H1 (cell line): ENCODE measurements at regions not wholly inside any gene's neighbourhood (a gene's known extent, or its start where the extent isn't known, plus 50 kb on each side); places are given as distances from the start of the nearest gene placed in this dataset.
A peak's percentile ranks its signal among the peaks of the same experiment; 100 is the strongest.

Experiments used
- CTCF ChIA-PET: fragments of 300-600 bp; sonication (Branson Sonifier 250); formaldehyde crosslinking; loops from one replicate; lab custom pipeline; 2021; ENCODE audit not compliant: partially characterized antibody; lab: Charles Lee
- POLR2A ChIA-PET: fragments of 300-600 bp; sonication (Branson Sonifier 250); formaldehyde crosslinking; loops from one replicate; lab custom pipeline; 2021; ENCODE audit warnings: inconsistent platforms; ENCODE audit not compliant: partially characterized antibody; lab: Charles Lee
- DNase-seq, 2 experiments: peaks; one replicate each; pipeline versions ENCODE4 v3.0.0 to v3.0.0-alpha.2; 2010 to 2022; ENCODE audit warnings: low spot score in 2 of 2, low read depth in 1 of 2, mixed read lengths in 1 of 2
- FAIRE-seq: peaks from 2 replicates; lab custom pipeline; 2011; peaks lifted over from hg19 to GRCh38; lab: Jason Lieb, UNC
- H2AFZ ChIP-seq: 2 replicates; pipeline ENCODE4 v1.8.1; 2012; ENCODE audit warnings: low read length, inconsistent platforms
- H2AK5ac ChIP-seq: 2 replicates; pipeline ENCODE4 v1.6.1; 2013; ENCODE audit warnings: low read depth, low read length
- H2BK120ac ChIP-seq: replicated peaks from 2 replicates; pipeline ENCODE3; 2013; ENCODE audit warnings: low read depth, low read length, inconsistent platforms
- H2BK12ac ChIP-seq: 2 replicates; pipeline ENCODE4 v1.6.1; 2013; ENCODE audit warnings: low read depth, low read length
- H2BK15ac ChIP-seq: 2 replicates; pipeline ENCODE4 v1.6.1; 2013; ENCODE audit warnings: low read length
- H2BK20ac ChIP-seq: 2 replicates; pipeline ENCODE4 v1.6.1; 2013; ENCODE audit warnings: low read length
- H2BK5ac ChIP-seq: 2 replicates; pipeline ENCODE4 v1.6.1; 2013; ENCODE audit warnings: low read depth, low read length
- H3K14ac ChIP-seq: 2 replicates; pipeline ENCODE4 v1.6.1; 2013; ENCODE audit warnings: inconsistent platforms; ENCODE audit not compliant: insufficient read length
- H3K18ac ChIP-seq: 2 replicates; pipeline ENCODE4 v1.6.1; 2013; ENCODE audit warnings: low read length; ENCODE audit errors: extremely low read depth
- H3K23ac ChIP-seq: 2 replicates; pipeline ENCODE4 v1.6.1; 2013; ENCODE audit warnings: inconsistent platforms; ENCODE audit not compliant: insufficient read length
- H3K23me2 ChIP-seq: 2 replicates; pipeline ENCODE4 v1.6.1; 2013; ENCODE audit warnings: low read depth, low read length
- H3K27ac ChIP-seq: 2 replicates; pipeline ENCODE4 v1.6.1; 2011; ENCODE audit warnings: low read depth, low read length, inconsistent platforms
- H3K27me3 ChIP-seq, 4 experiments: replicated peaks in 1 of 4; 1 replicate in 1 of 4; 2 replicates in 3 of 4; pipeline versions ENCODE4 v1.6.1 to v1.8.1; 2011 to 2013; ENCODE audit warnings: low read length in 3 of 4, mild to moderate bottlenecking in 3 of 4, inconsistent platforms in 2 of 4, mixed read lengths in 2 of 4, moderate library complexity in 1 of 4; ENCODE audit not compliant: control insufficient read depth in 3 of 4, insufficient read depth in 3 of 4; ENCODE audit errors: extremely low read depth in 1 of 4
- H3K36me3 ChIP-seq, 4 experiments: 2 replicates each; pipeline versions ENCODE4 v1.6.1 to v1.8.1; 2011 to 2013; ENCODE audit warnings: mild to moderate bottlenecking in 4 of 4, low read length in 3 of 4, moderate library complexity in 2 of 4, control low read depth in 1 of 4, inconsistent platforms in 1 of 4; ENCODE audit not compliant: insufficient read depth in 4 of 4, control insufficient read depth in 2 of 4
- H3K4ac ChIP-seq: replicated peaks from 2 replicates; pipeline ENCODE3; 2013; ENCODE audit warnings: low read length, low read depth, mixed read lengths, inconsistent platforms; ENCODE audit not compliant: insufficient read length
- H3K4me1 ChIP-seq, 4 experiments: replicated peaks in 1 of 4; 1 replicate in 1 of 4; 2 replicates in 3 of 4; pipeline versions ENCODE4 v1.6.1 to v1.8.1; 2011 to 2013; ENCODE audit warnings: low read length in 3 of 4, inconsistent platforms in 2 of 4, mixed read lengths in 1 of 4; ENCODE audit not compliant: insufficient read depth in 4 of 4, control insufficient read depth in 3 of 4
- H3K4me2 ChIP-seq, 2 experiments: 2 replicates each; pipeline versions ENCODE4 v1.6.1 to v1.8.1; 2011 to 2013; ENCODE audit warnings: low read depth in 2 of 2, low read length in 2 of 2, control low read depth in 1 of 2, inconsistent platforms in 1 of 2, mild to moderate bottlenecking in 1 of 2; ENCODE audit not compliant: insufficient read depth in 1 of 2
- H3K4me3 ChIP-seq, 4 experiments: fragments of 200-600, 300-600 bp in 1 of 4; sonication (generic), shearing (Covaris generic), sonication (Bioruptor Twin) in 1 of 4; 2 replicates each; pipeline versions ENCODE4 v1.5.1 to v1.8.1; 2011 to 2016; ENCODE audit warnings: low read length in 4 of 4, low read depth in 3 of 4, control low read depth in 2 of 4, inconsistent platforms in 2 of 4, mild to moderate bottlenecking in 2 of 4, mixed read lengths in 1 of 4, moderate library complexity in 1 of 4; ENCODE audit not compliant: insufficient read depth in 2 of 4; ENCODE audit errors: extremely low read depth in 1 of 4
- H3K56ac ChIP-seq: replicated peaks from 2 replicates; pipeline ENCODE3; 2013; ENCODE audit warnings: low read depth, mild to moderate bottlenecking, mixed read lengths, low read length, inconsistent platforms; ENCODE audit not compliant: insufficient read length
- H3K79me1 ChIP-seq: 2 replicates; pipeline ENCODE4 v1.6.1; 2013; ENCODE audit warnings: low read depth, low read length, control low read depth
- H3K79me2 ChIP-seq, 2 experiments: 2 replicates each; pipeline versions ENCODE4 v1.6.1 to v1.8.1; 2012 to 2013; ENCODE audit warnings: low read length in 2 of 2, mild to moderate bottlenecking in 2 of 2, inconsistent platforms in 1 of 2; ENCODE audit not compliant: insufficient read depth in 2 of 2, control insufficient read depth in 1 of 2
- H3K9ac ChIP-seq, 4 experiments: replicated peaks in 1 of 4; 1 replicate in 1 of 4; 2 replicates in 3 of 4; pipeline versions ENCODE4 v1.6.1 to v1.8.1; 2011 to 2013; ENCODE audit warnings: low read depth in 3 of 4, low read length in 3 of 4, control low read depth in 2 of 4, mild to moderate bottlenecking in 2 of 4, moderate library complexity in 2 of 4, inconsistent platforms in 1 of 4; ENCODE audit errors: extremely low read depth in 1 of 4
- H3K9me3 ChIP-seq, 2 experiments: 2 replicates each; pipeline versions ENCODE4 v1.6.1 to v1.8.1; 2012 to 2013; ENCODE audit warnings: mild to moderate bottlenecking in 2 of 2, moderate library complexity in 2 of 2, control low read depth in 1 of 2, inconsistent platforms in 1 of 2, low read depth in 1 of 2, low read length in 1 of 2, mixed read lengths in 1 of 2; ENCODE audit not compliant: insufficient read depth in 2 of 2
- H4K20me1 ChIP-seq, 2 experiments: replicated peaks in 1 of 2; 2 replicates each; pipeline versions ENCODE3 to v1.8.1; 2011 to 2013; ENCODE audit warnings: inconsistent platforms in 2 of 2, low read length in 2 of 2, mild to moderate bottlenecking in 1 of 2; ENCODE audit not compliant: insufficient read depth in 2 of 2, control insufficient read depth in 1 of 2
- H4K5ac ChIP-seq: 2 replicates; pipeline ENCODE4 v1.6.1; 2013; ENCODE audit warnings: low read length, low read depth, mixed read lengths, inconsistent platforms; ENCODE audit not compliant: insufficient read length
- H4K8ac ChIP-seq: 2 replicates; pipeline ENCODE4 v1.8.0; 2013; ENCODE audit warnings: mild to moderate bottlenecking, moderate library complexity, low read length, inconsistent platforms; ENCODE audit not compliant: insufficient read depth; ENCODE audit errors: extremely low read depth
- H4K91ac ChIP-seq: replicated peaks from 2 replicates; pipeline ENCODE3; 2013; ENCODE audit warnings: low read length, mixed read lengths, inconsistent platforms; ENCODE audit not compliant: insufficient read length
- CHD2 ChIP-seq: IDR thresholded peaks from 2 replicates; pipeline ENCODE4 v1.6.1; 2012; ENCODE audit warnings: low read length, improper control_type of control experiment
- CTBP2 ChIP-seq: IDR thresholded peaks from 2 replicates; pipeline ENCODE4 v1.7.0; 2011; ENCODE audit warnings: borderline replicate concordance, mild to moderate bottlenecking, moderate library complexity, mixed read lengths, low read length; ENCODE audit not compliant: insufficient read depth, insufficient read length
- CTCF ChIP-seq, 3 experiments: IDR thresholded peaks; 1 replicate in 2 of 3; 2 replicates in 1 of 3; pipeline versions ENCODE4 v1.5.1 to v1.6.1; 2011; ENCODE audit warnings: low read length in 3 of 3, mild to moderate bottlenecking in 3 of 3, inconsistent platforms in 2 of 3, low read depth in 1 of 3, moderate library complexity in 1 of 3; ENCODE audit not compliant: insufficient read depth in 1 of 3; ENCODE audit errors: control extremely low read depth in 1 of 3
- EZH2 ChIP-seq: fragments of 200-600 bp; sonication (generic); IDR thresholded peaks from 2 replicates; pipeline ENCODE4 v1.7.1; 2012; ENCODE audit warnings: low read depth, mild to moderate bottlenecking, moderate library complexity, low read length, inconsistent platforms; ENCODE audit not compliant: severe bottlenecking
- MAX ChIP-seq: IDR thresholded peaks from 2 replicates; pipeline ENCODE4 v1.6.1; 2012; ENCODE audit warnings: inconsistent platforms
- PHF8 ChIP-seq: fragments of 200-600 bp; sonication (generic); conservative IDR thresholded peaks from 2 replicates; pipeline ENCODE4 v1.7.1; 2012; ENCODE audit warnings: low read depth, mild to moderate bottlenecking, inconsistent platforms, low read length, moderate library complexity
- POU5F1 ChIP-seq: IDR thresholded peaks from 2 replicates; pipeline ENCODE4 v1.6.1; 2011; ENCODE audit warnings: low read depth, mild to moderate bottlenecking, low read length, moderate library complexity
- RFX5 ChIP-seq: IDR thresholded peaks from 2 replicates; pipeline ENCODE4 v1.6.1; 2011; ENCODE audit warnings: low read depth, low read length, improper control_type of control experiment, borderline replicate concordance
- RXRA ChIP-seq: IDR thresholded peaks from 2 replicates; pipeline ENCODE4 v1.6.1; 2011; ENCODE audit warnings: low read depth, mild to moderate bottlenecking, low read length, moderate library complexity; ENCODE audit not compliant: insufficient read depth
- SIRT6 ChIP-seq: IDR thresholded peaks from one replicate; pipeline ENCODE4 v1.7.1; 2012; ENCODE audit warnings: low read length, inconsistent platforms
- SIX5 ChIP-seq: IDR thresholded peaks from 2 replicates; pipeline ENCODE4 v1.6.1; 2011; ENCODE audit warnings: mild to moderate bottlenecking, low read depth, low read length
- TCF12 ChIP-seq: IDR thresholded peaks from 2 replicates; pipeline ENCODE4 v1.6.1; 2011; ENCODE audit warnings: low read depth, mild to moderate bottlenecking, low read length
- WGBS, 2 experiments: shearing (Covaris generic) in 1 of 2; methylation state at CpG; one replicate each; pipeline versions ENCODE4 v1.1.6 to v1.1.7; 2013 to 2015; ENCODE audit warnings: low lambda C conversion rate in 2 of 2, mixed read lengths in 2 of 2, inconsistent platforms in 1 of 2, low coverage in 1 of 2, missing lambda C conversion rate in 1 of 2; ENCODE audit not compliant: insufficient replicate concordance in 2 of 2, insufficient coverage in 1 of 2, insufficient read length in 1 of 2; ENCODE audit errors: extremely low coverage in 1 of 2, missing lambda C conversion rate in 1 of 2; 5-methylcytosine and 5-hydroxymethylcytosine counted together

- Histone ChIP-seq H4K91ac (no peak overlapping the region), H2BK5ac (no peak overlapping the region), H3K36me3 (no peaks in the 10 kb centered on the region), H3K9ac (no peak overlapping the region), H3K4ac (no peak overlapping the region), H2BK20ac (no peak overlapping the region), H3K4me2 (no peak overlapping the region), H3K79me2 (no peaks in the 10 kb centered on the region), H2BK120ac (no peak overlapping the region), H2AK5ac (no peak overlapping the region), H3K4me3 (no peak overlapping the region), H3K14ac (no peak overlapping the region), H3K4me1 (peaks cover 0 to 6% (median 1%) of the 10 kb centered on the region in 4 experiments; a peak in 2 of 7 replicates), H3K56ac (no peak overlapping the region), H3K27me3 (no peaks in the 10 kb centered on the region; a peak in 2 of 7 replicates), H3K27ac (no peak overlapping the region), H3K23me2 (peaks cover 9% of the 10 kb centered on the region; the same call in 1 of the 2 replicates), H3K18ac (no peak overlapping the region), H3K79me1 (no peaks in the 10 kb centered on the region), H4K5ac (no peak overlapping the region), H3K23ac (no peak overlapping the region), H3K9me3 (peaks cover 3 to 6% of the 10 kb centered on the region in 2 experiments; a peak in 2 of 4 replicates), H4K20me1 (peaks cover 0 to 2% of the 10 kb centered on the region in 2 experiments), H2AFZ (0 out of 2 replicates have a peak overlapping the region, but pooled peaks have one; percentile 3), H2BK15ac (no peak overlapping the region), H4K8ac (no peak overlapping the region; the same call in 1 of the 2 replicates), H2BK12ac (no peak overlapping the region)
- CTCF ChIA-PET = interaction anchor here (1.0 to 1.8 kb wide), 3 partner anchors 20 to 76 kb away, joined by 3 to 6 read pairs (median 3); no protein-coding TSS in a partner anchor
- FAIRE-seq (no peak), DNase-seq (no peak)
- WGBS, 2 experiments = 71% methylated on average over 7 of the region's 7 CpGs; no CpG with 5 or more reads in 1 of the 2 experiments
- POLR2A ChIA-PET = no interaction called here
- TF ChIP-seq RXRA = no peak
- no peak for TF ChIP-seq SIRT6
- TF ChIP-seq SIX5 = no peak
- TF ChIP-seq CTBP2 = no peak
- no peak for TF ChIP-seq CHD2
- no peak for TF ChIP-seq POU5F1
- no peak for TF ChIP-seq EZH2
- no peak for TF ChIP-seq TCF12
- TF ChIP-seq MAX = no peak
- no peak for TF ChIP-seq PHF8
- TF ChIP-seq RFX5 = no peak
- no peak for TF ChIP-seq CTCF (IDR thresholded peaks at IDR 0.05; ENCODE audit: control extremely low read depth in 1 of 3, insufficient read depth in 1 of 3, low read depth in 1 of 3, low read length in 3 of 3)
These were observed 109.7 kb downstream of the C16orf95 start for GRCh38 chr16:87207509-87207908.
